ENCODE measurements at regions not wholly inside any gene's neighbourhood (a gene's known extent, or its start where the extent isn't known, plus 50 kb on each side); places are given as distances from the start of the nearest gene placed in this dataset.

DNA sequence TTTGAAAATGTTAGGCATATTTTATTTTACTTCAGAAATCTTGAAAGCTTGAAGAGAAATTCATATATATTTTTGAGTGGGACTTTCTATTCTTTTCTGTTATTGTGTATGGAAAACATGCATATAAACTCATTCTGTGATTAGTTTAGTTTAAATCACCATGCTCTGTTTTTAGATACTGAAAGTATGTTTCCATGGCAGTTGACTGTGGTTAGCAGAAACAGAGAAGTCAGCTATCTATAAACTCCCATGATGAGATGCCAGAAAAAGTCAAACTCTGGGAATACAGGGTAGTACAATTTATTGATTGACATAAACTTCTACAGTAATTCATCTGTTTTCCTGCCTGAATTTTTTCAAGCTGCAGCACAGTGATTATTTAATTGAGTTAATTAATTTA, 905.3 kb upstream of the VRK2 start:
- no peak overlapping the region for H2BK120ac ChIP-seq (ENCODE audit: low read depth, low read length, poor library complexity, severe bottlenecking)
- no peak overlapping the region for H3K27ac ChIP-seq (ENCODE audit: insufficient read length, low read depth, low read length)
- no peaks in the 10 kb centered on the region for H3K9me3 ChIP-seq (ENCODE audit: control insufficient read depth, low read depth, low read length)
- no peak overlapping the region for H3K4me3 Mint-ChIP-seq
- H3K4me1 Mint-ChIP-seq, result no peaks in the 10 kb centered on the region
- H3K9me3 Mint-ChIP-seq, result no peaks in the 10 kb centered on the region; a peak in 1 of 5 replicates
- H2BK12ac ChIP-seq (ENCODE audit: insufficient read length, low read depth, low read length), result no peak overlapping the region
- H4K20me1 ChIP-seq (ENCODE audit: control insufficient read depth, insufficient read depth, insufficient read length), result no peaks in the 10 kb centered on the region
- no peak overlapping the region for H3K27ac Mint-ChIP-seq
- H3K56ac ChIP-seq (ENCODE audit: insufficient read length, low read depth, low read length), result no peak overlapping the region
- H4K91ac ChIP-seq (ENCODE audit: insufficient read length, low read depth, low read length), result no peak overlapping the region
- no peak overlapping the region for H2AFZ ChIP-seq (ENCODE audit: low read length)
- no peak overlapping the region for H4K5ac ChIP-seq (ENCODE audit: insufficient read length, low read depth, low read length)
- no peak overlapping the region for H3K4me2 ChIP-seq (ENCODE audit: insufficient read depth, insufficient read length, low read length)
- H3T11ph ChIP-seq (ENCODE audit: low read length), result no peak overlapping the region
- H3K36me3 Mint-ChIP-seq (ENCODE audit: insufficient read depth in 1 of 3, low read depth in 3 of 3), result no peaks in the 10 kb centered on the region
- H2BK5ac ChIP-seq (ENCODE audit: insufficient read length, low read length), result no peak overlapping the region
- H3K27me3 ChIP-seq (ENCODE audit: insufficient read depth, low read length), result no peaks in the 10 kb centered on the region
- H3K4me1 ChIP-seq (ENCODE audit: insufficient read depth, low read length), result no peaks in the 10 kb centered on the region
- H2AK5ac ChIP-seq (ENCODE audit: insufficient read length, low read length), result no peak overlapping the region
- no peak overlapping the region for H4K8ac ChIP-seq (replicated peaks; ENCODE audit: insufficient read length, low read depth, low read length)
- H3K23me2 ChIP-seq (ENCODE audit: insufficient read length, low read depth, low read length, poor library complexity, severe bottlenecking), result no peaks in the 10 kb centered on the region
- no peak overlapping the region for H3K18ac ChIP-seq (ENCODE audit: insufficient read length, low read depth, low read length)
- H3K79me2 ChIP-seq (ENCODE audit: insufficient read depth, low read length), result no peaks in the 10 kb centered on the region
- H3K14ac ChIP-seq (ENCODE audit: insufficient read depth, low read length), result no peak overlapping the region
- H3K9ac ChIP-seq (ENCODE audit: extremely low read depth, insufficient read length, low read length), result no peak overlapping the region
- no peak overlapping the region for H2BK15ac ChIP-seq (ENCODE audit: low read depth, low read length)
- no peaks in the 10 kb centered on the region for H3K79me1 ChIP-seq (ENCODE audit: insufficient read depth, low read depth, low read length, poor library complexity, severe bottlenecking)
- no peak for TF ChIP-seq CTCF (conservative IDR thresholded peaks at IDR 0.05)
- DNase-seq, result no peak
- H3K23ac ChIP-seq (ENCODE audit: insufficient read length, low read depth, low read length), result no peak overlapping the region
- H3K4ac ChIP-seq (ENCODE audit: low read depth, low read length), result no peak overlapping the region
- H2BK20ac ChIP-seq (ENCODE audit: low read depth, low read length, poor library complexity, severe bottlenecking), result no peak overlapping the region
- no peaks in the 10 kb centered on the region for H3K27me3 Mint-ChIP-seq (ENCODE audit: low read depth)

Measured in H9 (cell line).